ENCODE measurements at regions not wholly inside any gene's neighbourhood (a gene's known extent, or its start where the extent isn't known, plus 50 kb on each side); places are given as distances from the start of the nearest gene placed in this dataset.

DNA sequence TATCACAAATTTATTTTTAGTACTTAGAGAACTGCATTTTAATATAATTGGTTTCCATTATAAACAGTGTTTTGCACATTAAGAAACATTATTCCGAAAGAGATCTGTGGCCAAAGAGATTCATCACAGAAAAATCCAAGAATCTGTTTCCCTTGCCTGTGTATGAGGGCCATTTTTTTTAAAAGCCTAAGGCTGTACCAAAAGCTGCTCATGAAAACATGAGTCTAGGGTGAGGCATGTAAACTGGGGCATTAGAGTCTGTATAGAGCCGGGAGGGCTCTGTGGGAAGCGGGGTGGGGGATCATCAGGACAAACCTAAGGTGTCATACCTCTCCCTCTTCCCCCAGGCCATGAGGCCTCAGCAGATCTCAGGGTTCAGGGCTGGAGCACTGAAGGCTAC, 223.8 kb downstream of the FBXO15 start:
- no peak for DNase-seq (ENCODE audit: low read depth, low spot score)

DNA sequence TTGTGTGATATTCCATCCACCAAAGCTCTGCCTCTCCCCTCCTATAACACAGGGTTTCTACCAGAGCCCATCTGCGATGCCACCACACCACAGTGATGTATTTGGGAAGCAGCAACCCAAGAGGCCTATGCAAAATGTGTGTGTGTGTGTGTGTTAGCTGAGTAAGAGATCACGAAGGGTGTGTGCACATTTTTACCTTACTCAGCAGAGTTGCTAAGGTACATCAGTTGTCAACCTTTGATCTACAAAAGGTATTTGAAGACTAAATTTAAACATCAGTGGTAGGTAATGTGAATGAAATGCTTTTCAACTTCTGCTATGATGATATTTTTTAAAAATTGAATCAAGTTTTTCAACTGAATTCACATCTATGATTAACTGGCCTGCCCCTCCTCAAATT, 227.6 kb downstream of the FBXO15 start:
- no peak for DNase-seq (ENCODE audit: low read depth, low spot score)

DNA sequence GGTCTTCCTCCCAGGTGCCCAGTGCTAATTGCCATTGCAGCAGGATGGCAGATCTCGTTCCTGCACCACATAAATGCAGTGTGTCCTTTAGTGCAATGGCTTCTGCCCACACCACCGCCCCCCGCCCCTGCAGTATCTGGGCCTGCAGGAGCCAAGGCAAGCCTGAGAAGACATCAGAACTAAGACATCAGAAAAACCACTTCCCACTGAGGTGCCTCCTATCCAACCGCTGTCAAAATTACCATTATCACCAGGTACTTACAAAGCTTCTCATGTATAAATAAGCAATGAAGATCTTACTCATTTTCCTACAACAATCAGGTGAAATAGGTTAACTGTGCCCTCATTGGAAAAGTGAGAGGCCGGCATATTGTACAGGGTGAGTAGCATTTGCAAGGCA, 228.8 kb downstream of the FBXO15 start:
- DNase-seq (ENCODE audit: low read depth, low spot score): no peak

DNA sequence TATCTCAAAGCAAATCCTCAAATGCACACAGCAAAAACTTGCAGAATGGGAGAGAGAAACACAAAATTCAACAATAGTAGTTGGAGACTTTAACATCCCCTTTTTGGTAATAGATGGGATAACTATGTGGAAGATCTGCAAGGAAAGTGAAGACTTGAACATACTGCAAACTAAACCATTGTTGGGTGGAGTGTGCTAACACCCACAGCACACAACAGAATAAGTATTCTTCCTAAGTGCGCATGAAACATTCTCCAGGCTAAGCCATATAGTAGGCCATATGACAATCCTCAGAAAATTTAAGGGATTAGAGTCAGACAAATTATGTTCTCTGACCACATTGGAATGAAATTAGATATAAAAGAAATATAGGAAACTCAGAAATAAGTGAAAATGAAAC, 230.6 kb downstream of the FBXO15 start:
- no peak for DNase-seq (ENCODE audit: low read depth, low spot score)

DNA sequence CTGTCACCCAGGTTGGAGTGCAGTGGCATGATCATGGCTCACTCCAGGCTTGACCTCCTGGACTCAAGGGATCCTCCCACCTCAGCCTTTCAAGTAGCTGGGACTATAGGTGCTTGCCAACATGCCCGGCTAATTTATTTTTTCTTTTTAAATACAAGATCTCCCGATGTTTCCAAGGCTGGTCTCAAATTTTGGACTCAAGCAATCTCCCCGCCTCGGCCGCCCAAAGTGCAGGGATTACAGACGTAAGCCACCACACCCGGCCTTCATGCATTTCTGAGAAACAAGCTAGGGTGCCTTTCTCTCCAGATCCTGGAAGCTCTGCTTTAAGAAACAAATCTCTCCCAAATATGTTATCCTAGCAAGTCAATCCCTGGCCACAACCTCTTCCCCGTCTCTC, 234.1 kb downstream of the FBXO15 start:
- DNase-seq (ENCODE audit: low read depth, low spot score): no peak

DNA sequence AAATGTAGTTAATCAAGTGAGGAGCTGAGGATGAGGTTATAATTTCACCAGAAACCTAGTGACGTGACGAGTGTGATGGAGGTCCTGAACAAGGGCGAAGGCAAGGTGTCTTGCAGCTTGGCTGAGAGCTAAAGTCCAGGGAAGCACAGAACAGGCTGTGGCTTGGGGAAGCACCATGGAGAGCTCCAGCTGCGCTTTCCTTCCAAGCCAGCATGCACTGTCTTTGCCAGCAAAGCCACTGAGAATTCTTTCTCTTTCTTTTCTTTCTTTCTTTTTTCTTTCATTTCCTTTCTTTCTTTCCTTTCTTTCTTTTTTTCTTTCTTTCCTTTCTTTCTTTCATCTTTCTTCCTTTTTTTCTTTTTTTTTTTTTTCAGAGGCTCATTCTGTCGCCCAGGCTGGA, 239.3 kb downstream of the FBXO15 start:
- DNase-seq (ENCODE audit: low read depth, low spot score): no peak

DNA sequence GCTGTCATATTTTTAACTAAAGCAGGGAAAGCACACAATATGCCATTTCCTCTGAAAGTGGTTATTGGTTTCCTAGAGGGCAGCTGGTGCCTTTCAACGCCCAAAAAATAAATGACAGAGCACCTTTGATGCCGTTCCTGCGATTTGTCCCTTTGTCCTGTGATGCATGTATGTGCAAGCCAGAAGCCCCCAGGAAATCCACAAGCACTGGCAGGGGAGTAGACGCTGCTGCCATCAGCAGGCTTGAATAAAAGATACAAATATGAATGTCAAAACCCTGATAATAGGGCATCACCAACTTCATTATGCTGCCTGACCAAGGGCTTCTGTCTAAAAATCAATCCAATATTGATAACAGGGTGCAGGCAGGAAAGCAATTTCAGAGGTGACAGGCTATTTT, 246.1 kb downstream of the FBXO15 start:
- no peak for DNase-seq (ENCODE audit: low read depth, low spot score)

DNA sequence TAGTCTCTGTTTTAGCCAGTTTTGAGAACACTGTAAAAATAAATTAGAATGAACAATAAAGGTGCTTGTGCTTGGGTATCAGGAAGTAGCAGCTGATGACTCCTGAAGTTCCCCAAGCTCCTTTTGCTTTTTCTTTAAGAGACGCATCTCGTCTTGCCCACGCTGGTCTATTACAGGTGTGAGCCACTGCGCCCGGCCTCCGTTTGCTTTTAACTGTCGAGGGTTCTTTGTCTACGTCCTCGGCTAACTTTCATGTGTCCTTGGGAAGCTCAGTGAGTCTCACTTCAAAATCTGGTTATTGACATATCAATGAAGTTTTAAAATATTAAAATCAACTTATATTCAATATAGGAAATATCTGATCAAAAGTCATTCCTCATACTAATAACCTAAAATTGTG, 246.5 kb downstream of the FBXO15 start:
- DNase-seq (ENCODE audit: low read depth, low spot score): no peak

DNA sequence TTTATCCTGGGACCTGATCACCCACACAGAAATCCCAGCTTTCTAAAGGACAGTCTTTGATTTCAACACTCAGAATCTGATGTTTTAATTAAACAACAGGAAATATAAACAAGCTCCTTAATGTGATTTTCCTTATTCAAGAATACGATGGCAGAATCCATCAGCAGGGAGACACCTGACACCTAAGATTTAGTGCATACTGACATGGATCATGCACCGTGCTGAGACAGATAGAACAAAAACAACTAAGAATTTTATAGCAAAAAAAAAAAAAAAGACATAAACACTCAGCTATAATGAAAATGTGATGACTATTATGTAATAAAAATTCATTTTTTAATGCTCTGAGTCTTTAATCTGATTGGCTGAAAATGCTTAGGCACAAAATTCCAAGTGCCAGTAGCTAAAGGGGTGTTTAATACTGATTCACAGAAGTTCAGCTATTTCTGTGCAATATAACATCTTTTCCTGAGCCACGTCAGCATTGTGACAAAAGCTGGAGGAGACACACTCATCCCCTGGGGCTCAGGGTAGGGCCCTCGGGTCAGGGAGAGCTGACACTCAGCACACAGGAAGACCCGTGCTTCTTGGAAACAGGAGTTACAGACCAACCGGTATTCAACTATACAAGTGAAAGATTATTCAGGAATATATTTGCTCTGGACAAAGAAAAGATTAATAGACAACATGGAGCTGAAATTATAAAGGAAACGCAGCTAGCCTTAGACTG, 247.4 kb downstream of the FBXO15 start:
- no peak for DNase-seq (ENCODE audit: low read depth, low spot score)

DNA sequence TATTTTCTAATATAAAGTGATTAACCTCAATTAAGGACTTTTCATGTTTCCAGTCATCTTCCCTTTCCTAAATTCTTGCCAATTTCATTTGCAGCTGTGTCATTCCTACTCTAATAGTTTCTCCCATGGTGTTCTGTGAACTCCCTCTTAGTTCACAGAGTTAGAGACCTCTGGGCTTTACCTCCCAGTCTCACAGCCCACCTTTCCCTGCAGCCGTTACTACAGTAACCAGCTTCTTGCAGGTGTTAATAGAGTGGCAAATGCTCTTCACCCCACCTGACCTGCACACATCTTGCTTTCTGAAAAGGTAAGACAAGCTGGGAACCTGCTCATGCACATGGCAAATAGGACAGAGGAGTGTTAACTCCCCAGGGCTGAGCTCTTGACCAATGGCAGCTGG, 250.1 kb downstream of the FBXO15 start:
- DNase-seq (ENCODE audit: low read depth, low spot score): no peak

DNA sequence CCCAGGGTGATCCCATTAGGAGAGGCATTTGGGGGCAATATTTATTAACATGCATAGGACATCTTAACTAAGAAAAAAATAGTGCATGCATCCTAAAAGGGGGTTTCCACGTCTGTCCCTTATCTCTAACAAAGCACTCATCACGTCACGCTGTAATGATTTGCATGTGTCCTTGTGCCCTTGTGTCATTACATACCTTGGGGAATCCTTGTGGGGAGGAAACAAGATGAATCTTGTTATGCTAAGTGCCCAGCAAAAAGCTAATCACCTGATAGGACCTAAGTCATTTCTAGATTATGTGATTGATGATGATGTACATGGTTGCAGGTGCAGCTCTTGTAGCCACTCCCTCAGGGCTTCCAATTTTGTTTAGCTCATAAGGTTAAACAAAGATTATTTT, 250.9 kb downstream of the FBXO15 start:
- DNase-seq (ENCODE audit: low read depth, low spot score): no peak

DNA sequence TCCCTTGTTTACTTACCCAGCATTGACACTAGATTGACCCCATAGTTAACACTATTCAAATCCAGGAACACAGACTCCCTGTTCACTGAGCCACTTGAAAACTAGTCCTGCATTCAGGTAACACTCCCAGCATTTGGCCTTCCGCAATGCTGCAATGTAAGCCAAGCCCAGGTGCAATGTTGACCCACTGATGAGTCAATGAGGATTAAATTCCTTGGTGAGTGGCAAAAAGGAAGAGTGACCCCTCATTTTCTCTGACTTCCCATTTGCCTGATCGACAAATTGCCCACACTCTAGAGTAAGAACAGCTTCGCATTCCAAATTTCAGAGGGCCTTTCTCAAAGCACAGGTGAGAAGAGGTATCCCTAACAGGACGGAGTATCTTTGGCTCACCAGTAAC, 251.9 kb downstream of the FBXO15 start:
- DNase-seq (ENCODE audit: low read depth, low spot score): no peak

DNA sequence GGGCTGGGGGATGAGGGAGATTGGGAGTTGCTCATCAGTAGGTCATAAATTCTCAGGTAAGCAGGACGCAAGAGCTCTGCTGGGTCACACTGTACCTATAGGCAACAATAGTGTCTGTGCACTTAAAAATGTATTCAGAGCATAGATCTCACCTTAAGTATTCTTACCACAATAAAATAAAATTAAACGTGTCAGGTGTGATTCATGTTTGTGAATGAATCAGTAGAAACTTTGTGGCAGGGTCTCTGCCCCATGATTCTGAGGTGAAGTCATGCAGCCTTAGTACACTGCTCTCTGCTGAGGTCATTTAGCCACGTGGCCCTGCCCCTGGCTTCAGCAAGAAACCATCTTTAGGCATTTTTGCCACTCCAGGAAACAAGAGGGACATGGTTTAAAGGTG, 253.8 kb downstream of the FBXO15 start:
- no peak for DNase-seq (ENCODE audit: low read depth, low spot score)

DNA sequence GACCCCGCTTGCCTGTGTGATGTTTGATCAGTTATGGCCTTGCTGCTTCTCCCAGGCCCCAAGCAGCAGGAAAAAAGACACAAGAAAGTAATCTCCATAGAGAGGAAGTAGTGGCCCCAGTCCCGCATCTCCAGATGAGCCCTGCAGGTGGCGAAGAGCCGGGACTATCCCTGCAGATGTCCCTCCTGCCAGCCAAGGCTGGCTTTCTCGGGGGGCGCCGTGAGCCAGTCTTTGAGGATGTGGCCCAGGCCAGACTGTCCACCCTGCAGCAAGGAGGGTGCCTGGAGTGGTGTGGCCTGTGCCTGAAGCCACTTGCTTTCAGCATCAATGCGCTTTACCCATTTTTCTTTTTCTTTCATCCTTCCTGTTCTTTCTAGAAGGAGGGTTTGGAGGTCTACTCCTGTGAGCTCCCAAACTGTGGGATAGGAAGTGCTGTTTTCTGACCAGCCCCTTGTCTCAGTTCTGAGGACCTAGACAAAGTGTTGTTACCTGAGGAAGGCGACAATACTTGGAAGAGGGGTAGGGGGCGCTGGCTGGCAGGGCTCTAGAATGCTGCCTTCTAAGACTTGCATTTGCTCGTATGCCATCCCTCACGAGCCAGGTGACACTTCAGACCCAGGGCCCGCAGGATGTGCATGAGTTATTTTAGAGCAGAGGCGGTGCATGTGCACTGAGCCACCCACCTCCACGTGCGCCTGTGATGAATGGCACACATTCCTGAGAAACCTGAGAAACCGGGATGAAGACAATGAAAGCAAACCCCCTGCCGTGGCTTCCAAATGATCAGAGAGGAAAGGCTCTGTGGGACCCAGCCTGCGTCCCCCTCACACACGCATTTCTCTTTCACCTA, 255.8 kb downstream of the FBXO15 start:
- no peak for DNase-seq (ENCODE audit: low read depth, low spot score)

DNA sequence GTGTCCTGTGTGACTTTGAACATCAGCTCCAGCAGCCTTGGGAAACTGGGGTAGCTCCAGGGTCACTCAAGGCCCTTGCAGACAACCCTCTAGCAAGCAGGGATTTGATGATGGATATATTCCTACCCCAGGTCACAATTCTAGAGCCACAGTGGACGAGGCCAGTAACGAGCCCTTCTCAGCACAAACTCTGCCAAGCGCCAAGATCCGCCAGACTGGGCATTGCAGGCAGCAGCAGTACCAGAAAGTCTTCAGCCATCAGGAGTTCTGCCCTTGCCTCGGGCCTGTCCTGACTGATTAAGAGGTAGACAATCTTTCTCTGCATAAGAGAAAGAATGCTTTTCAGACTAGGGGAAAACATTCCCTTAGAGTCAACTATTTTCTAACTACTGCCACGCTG, 259.1 kb downstream of the FBXO15 start:
- DNase-seq (ENCODE audit: low read depth, low spot score): no peak

DNA sequence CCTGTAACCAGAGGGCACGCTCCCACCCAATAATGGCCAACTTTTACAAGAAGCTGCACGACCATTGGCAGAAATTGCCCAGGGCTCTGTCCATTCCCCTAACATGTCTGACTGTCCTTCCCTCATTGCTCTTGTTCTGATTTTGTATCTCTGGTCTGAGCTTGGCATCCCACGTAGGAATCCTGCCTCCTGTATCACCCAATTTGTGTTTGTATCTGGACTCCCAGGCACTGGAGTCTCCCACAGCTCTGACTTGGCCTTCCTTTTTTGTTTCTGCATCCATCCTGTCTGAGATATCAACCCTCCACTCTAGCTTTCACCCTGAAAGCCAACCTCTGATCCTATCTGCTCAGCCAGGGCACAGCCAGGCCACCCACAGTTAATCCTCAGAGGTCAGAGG, 259.8 kb downstream of the FBXO15 start:
- DNase-seq (ENCODE audit: low read depth, low spot score): no peak

DNA sequence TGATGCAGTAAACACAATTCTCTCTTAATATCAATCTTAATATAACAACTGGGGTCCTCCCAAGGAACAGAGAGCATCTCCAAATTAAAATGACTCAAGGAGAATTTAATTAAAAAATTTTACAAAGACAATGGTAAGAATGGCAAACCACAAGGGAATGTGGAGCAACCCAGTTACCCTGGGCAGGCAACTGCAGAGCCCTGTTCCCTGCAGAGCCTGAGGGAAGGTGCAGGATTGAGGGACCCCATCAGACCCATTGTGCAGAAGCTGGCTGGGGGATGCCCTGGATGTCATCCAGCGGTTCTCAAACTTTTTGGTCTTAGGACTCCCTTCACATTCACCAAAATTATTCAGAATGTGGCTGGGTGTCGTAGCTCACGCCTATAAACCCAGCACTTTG, 262.8 kb downstream of the FBXO15 start:
- DNase-seq (ENCODE audit: low read depth, low spot score): no peak

DNA sequence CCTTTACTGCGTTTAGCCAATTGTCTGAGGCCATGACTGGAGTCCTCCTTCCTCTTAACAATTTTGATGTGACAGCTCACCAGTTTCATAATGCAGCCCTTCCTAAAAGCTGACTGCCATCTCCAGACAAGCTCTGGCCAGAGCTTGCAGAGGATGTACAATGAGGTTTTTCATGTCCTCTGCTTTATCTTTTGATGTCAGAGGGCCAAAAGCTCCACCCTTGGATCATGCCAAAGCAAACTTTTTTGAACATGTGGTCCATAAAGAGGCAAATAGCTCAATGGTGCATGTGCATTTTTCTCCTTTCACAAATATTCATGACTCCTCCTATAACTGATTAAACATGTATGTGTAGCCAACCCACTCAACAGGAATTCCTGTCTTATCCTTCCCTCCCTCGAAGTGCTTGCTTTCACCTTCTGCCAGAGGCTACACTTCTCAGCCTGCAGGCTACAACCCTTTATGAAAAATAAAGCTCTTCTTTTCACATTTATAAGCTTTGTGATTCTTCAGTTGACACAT, 266.2 kb downstream of the FBXO15 start:
- DNase-seq (ENCODE audit: low read depth, low spot score): no peak

DNA sequence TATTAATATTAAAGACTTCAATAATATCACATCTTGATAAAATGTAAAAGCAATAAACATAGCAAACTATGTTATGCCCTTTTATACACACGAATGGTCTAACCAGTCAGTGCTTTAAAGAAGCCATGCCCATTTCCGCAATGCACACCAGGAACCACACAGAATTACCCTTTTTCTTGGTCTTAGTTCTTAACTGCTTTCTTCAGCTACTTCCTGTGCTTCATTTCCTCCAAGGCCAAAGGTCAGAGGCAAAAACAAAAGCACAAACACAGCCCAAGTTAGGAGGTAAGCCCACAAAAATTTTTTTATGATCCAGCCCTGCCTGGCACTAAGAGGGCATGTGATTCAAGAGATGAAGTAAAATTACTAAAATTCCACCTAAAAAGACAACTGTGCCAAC, 267.2 kb downstream of the FBXO15 start:
- no peak for DNase-seq (ENCODE audit: low read depth, low spot score)

DNA sequence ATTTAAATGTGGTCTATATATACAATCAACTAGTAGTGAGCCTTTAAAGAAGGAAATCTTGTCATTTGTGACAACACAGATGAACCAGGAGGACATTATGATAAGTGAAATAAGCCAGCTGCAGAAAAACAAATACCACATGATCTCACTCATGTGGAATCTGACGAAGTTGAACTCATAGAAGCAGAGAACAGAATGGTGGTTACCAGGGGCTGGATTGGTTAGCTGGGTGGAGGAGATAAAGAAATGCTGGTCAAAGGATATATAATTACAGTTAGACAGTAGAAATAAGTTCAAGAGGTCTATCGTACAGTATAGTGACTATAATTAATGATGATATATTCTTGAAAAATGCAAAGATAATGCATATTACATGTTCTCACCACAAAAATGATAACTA, 267.9 kb downstream of the FBXO15 start:
- no peak for DNase-seq (ENCODE audit: low read depth, low spot score)

DNA sequence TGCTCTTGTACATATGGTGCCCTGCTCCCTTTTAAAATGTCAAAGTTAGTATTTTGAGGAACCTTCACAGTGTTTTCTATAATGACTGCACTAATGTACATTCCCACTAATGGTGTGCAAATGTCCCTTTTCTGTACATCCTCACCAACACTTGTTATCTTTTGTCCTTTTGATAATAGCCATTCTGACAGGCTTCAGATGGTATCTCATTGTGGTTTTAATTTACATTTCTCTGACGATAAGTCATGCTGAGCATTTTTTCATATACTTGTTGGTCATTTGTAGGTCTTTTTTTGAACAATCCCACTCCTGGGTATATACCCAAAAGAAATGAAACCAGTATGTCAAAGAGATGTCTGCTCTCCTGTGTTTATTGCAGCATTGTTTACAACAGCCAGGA, 268.3 kb downstream of the FBXO15 start:
- no peak for DNase-seq (ENCODE audit: low read depth, low spot score)

DNA sequence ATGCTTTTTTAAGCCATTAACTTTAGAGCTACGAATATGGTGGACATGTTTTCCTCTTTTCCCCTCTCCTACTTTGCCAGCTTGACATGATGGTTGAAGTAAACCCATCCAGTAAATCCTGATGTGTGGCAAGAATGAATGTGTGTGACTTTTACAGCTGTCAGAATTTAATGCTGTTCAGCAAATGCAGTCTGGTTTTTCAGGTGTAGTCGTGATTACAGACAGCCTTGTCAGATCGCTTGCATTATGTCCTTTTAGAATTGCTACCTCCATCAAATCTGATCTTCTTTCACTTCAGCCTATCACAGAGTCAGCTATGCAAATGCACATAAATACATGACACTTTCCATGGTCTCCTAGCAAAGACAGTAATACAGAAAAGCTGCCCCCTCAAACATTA, 278.5 kb downstream of the FBXO15 start:
- DNase-seq (ENCODE audit: low read depth, low spot score): no peak

DNA sequence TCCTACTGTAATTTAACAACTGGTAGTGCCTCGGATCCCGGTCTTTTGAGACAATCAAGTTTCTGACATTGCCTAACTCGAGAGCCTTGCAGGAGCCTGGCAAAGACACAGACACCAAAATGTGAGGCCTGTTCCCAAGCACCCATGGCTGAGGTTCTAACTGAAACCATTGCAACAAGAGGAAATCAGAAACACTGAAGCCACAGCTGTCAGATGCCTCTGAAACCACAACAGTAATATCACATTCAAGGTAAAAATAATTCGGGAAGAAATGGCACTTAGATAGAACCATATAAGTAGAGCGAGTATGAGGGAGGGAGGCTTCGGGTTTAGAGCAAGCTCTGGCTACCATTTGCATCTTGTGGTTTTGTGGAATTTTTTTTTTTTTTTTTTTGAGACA, 285.9 kb downstream of the FBXO15 start:
- DNase-seq (ENCODE audit: low read depth, low spot score): no peak

Measured in activated naive CD8-positive, alpha-beta T cell treated with anti-CD3 and anti-CD28 coated beads, Interleukin-2, amount 50 U/mL, for 16 hours (primary cell).